Activated CD4-positive, alpha-beta T cell treated with anti-CD3 and anti-CD28 coated beads, Interleukin-2, amount 10 ng/mL, durations not matched to agents 7 days and 5 days (primary cell): ENCODE measurements at regions not wholly inside any gene's neighbourhood (a gene's known extent, or its start where the extent isn't known, plus 50 kb on each side); places are given as distances from the start of the nearest gene placed in this dataset.
"Not testable (repeated sequence)": the region's sequence is repeated elsewhere in the genome, so short reads cannot be mapped to it uniquely, and the experiment has no call there.

Experiments
- CTCF ChIA-PET: fragments of 350-600 bp; sonication (Branson Sonifier 250); formaldehyde crosslinking; loops from one replicate; lab custom pipeline; 2021; ENCODE audit warnings: antibody characterized with exemption; lab: Charles Lee
- POLR2A ChIA-PET: fragments of 350-600 bp; sonication (Branson Sonifier 250); formaldehyde crosslinking; loops from one replicate; lab custom pipeline; 2021; ENCODE audit warnings: antibody characterized with exemption; lab: Charles Lee
- DNase-seq: peaks from one replicate; pipeline ENCODE4 v3.0.0-alpha.2; 2020
- H3K27ac Mint-ChIP-seq: one replicate; pipeline ENCODE4 v1.8.0; 2021; ENCODE audit warnings: mild to moderate bottlenecking, moderate library complexity, mixed read lengths
- H3K27me3 Mint-ChIP-seq: one replicate; pipeline ENCODE4 v1.8.0; 2021; ENCODE audit warnings: mixed read lengths
- H3K36me3 Mint-ChIP-seq: one replicate; pipeline ENCODE4 v1.8.0; 2021; ENCODE audit warnings: low read depth, mixed read lengths
- H3K4me1 Mint-ChIP-seq: one replicate; pipeline ENCODE4 v1.8.0; 2021; ENCODE audit warnings: mixed read lengths
- H3K4me3 Mint-ChIP-seq: one replicate; pipeline ENCODE4 v1.8.0; 2021; ENCODE audit warnings: mild to moderate bottlenecking, moderate library complexity, mixed read lengths
- H3K9me3 Mint-ChIP-seq: one replicate; pipeline ENCODE4 v1.8.0; 2021; ENCODE audit warnings: mixed read lengths

DNA sequence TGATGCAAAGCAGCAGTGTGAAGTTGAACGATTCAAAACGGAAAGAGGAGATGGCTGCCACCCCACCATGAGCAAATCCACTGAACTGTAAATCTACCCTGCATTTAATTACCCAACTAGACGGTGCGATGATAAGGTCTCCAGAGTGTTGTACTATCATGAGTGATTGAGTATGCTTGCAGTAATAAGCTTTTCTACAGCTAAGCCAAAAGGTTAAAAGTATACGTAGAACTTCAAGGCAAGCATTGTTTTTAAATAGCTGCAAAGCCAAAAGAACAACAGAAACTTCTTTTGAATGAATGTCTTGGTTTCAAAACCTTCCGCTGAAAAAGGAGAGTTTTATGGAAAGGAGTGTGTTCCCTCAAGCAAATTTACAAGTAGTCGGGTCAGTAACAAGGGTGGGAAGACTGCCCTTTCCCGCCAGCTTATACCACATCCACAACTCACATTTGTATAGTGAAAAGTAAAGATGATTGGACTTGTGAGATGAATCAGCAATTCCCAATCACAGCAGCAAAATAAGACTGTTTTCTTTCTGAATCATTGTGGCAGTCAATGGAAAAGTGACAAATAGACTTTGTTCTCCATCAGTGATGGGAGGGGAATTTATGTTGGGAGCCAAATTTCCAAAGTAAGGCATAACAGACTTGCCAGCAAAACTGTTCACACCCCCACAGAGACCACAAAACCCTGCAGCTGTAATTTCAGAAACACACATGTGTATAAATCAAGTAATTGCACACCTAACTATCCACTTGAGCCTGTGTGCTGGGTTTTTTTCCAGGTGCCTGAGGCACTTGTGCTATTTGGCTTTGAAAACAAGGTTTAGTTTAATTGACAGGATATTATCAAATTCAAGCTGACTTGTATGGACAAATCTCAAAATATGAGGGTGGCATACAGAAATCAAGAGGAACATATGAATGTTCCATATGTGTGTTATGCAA is 407.7 kb upstream of the GRAMD2B start:
- Mint-ChIP-seq H3K4me1 (no peaks in the 10 kb centered on the region), H3K9me3 (no peaks in the 10 kb centered on the region), H3K4me3 (no peak overlapping the region), H3K27me3 (no peaks in the 10 kb centered on the region), H3K27ac (no peak overlapping the region), H3K36me3 (no peaks in the 10 kb centered on the region)
- POLR2A ChIA-PET, result no interaction called here
- CTCF ChIA-PET, result no interaction called here
- DNase-seq, result no peak

DNA sequence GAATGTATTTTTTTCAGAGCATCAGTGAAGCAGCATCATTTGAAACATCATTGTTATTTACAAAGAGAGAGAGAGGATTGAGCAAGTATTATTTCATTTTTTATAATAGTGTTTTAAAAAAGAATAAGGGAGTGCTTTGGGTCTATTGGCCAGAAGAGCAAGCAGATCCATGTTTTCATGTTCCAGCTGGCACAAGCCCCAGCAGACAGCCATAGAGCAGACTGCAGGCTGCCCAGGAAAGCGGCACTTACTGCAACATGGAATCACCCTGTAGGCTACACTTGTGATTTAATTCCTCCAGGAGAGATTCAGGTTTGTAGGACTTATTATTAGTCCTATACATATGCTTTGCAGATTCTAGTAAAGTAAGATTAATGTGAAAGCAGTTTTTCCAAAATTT is 407.0 kb upstream of the GRAMD2B start:
- Mint-ChIP-seq H3K27me3 (no peaks in the 10 kb centered on the region), H3K4me3 (no peak overlapping the region), H3K9me3 (no peaks in the 10 kb centered on the region), H3K4me1 (no peaks in the 10 kb centered on the region), H3K27ac (no peak overlapping the region), H3K36me3 (no peaks in the 10 kb centered on the region)
- no peak for DNase-seq
- ChIA-PET CTCF (no interaction called here), POLR2A (no interaction called here)

DNA sequence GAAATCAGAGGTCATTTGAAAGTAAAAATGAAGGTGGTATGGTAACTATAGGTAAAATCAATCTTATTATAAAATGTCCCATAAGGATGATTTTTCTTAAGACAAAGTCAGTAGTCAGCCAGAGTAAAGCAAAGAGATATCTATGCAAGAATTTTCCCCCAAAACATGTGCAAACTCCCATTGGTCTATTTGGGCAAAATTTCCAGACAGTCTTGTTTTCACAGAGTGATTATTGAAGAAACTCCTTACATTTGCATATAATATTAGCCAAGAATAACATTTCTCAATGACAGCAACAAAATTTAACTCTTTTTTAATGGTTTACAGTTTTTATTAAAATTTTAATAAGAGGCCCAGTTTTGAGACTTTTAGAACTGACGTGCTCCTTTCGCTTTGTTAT is 406.1 kb upstream of the GRAMD2B start:
- Mint-ChIP-seq H3K9me3 (no peaks in the 10 kb centered on the region), H3K4me3 (no peak overlapping the region), H3K27me3 (no peaks in the 10 kb centered on the region), H3K36me3 (no peaks in the 10 kb centered on the region), H3K27ac (no peak overlapping the region), H3K4me1 (no peaks in the 10 kb centered on the region)
- ChIA-PET POLR2A (no interaction called here), CTCF (no interaction called here)
- no peak for DNase-seq

DNA sequence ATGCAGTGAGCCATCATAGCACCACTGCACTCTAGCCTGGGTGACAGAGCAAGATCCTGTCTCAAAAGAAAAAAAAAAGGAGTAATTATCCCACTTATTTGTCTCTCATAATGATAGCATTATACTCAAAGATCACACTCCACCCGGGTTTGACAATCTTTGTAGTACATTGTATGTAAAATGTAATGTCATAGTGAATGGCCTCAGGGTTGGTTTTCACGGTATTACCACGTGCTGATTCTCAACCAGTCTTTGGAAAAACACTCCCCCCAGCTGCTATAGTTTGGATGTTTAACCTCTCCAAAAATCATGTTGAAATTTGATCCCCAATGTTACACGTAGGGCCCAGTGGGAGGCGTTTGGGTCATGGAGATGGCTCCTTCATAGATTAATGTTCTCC is 402.4 kb upstream of the GRAMD2B start:
- Mint-ChIP-seq H3K36me3 (no peaks in the 10 kb centered on the region), H3K4me3 (no peak overlapping the region), H3K4me1 (no peaks in the 10 kb centered on the region), H3K27me3 (no peaks in the 10 kb centered on the region), H3K9me3 (no peaks in the 10 kb centered on the region), H3K27ac (no peak overlapping the region)
- ChIA-PET CTCF (no interaction called here), POLR2A (no interaction called here)
- no peak for DNase-seq

DNA sequence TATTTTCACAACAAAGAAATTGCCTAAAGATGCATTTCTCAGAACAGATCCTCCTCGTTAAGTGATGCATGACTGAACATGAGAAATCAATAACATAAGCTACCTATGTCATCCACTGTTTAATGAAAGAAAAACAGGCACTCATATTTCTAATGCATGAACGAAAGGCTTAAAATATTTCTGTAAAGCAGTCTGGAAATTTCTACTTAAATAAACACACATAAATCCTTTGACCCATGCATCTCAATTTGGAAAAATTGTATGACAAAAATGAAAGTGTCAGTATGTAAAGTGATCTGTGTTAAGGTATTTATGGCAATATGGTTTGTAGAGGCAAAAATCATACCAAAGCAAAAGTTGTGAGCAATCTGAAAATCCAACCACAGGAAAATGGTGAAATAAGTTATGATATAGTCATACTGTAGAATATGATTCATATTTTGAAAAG is 399.2 kb upstream of the GRAMD2B start:
- POLR2A ChIA-PET, result no interaction called here
- Mint-ChIP-seq H3K4me1 (no peaks in the 10 kb centered on the region), H3K36me3 (no peaks in the 10 kb centered on the region), H3K9me3 (peaks cover 10% of the 10 kb centered on the region), H3K27ac (no peak overlapping the region), H3K27me3 (no peaks in the 10 kb centered on the region), H3K4me3 (no peak overlapping the region)
- no peak for DNase-seq
- CTCF ChIA-PET, result no interaction called here

DNA sequence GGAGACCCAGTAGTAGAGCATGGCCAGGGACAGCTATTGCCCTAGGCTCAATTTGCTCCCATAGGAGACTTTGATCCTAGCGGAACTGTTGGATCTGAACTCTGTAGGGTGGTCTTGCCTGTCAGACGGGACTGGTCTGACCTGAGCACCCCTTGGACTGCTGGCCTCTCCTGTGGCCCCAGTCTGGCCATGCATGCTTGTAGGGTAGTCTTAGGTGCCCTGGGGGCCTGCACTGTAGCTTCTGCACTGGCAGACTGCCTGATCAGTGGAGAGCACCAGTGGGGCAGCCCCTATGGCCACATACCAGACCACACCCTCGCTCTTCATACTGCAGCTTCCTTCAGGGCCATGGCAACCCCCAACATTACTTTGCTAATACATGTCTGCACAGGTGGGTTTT is 396.1 kb upstream of the GRAMD2B start:
- Mint-ChIP-seq H3K27ac (no peak overlapping the region), H3K9me3 (peaks cover 21% of the 10 kb centered on the region), H3K4me1 (no peaks in the 10 kb centered on the region), H3K27me3 (no peaks in the 10 kb centered on the region), H3K36me3 (no peaks in the 10 kb centered on the region), H3K4me3 (no peak overlapping the region)
- POLR2A ChIA-PET, result no interaction called here
- CTCF ChIA-PET, result no interaction called here
- no peak for DNase-seq

DNA sequence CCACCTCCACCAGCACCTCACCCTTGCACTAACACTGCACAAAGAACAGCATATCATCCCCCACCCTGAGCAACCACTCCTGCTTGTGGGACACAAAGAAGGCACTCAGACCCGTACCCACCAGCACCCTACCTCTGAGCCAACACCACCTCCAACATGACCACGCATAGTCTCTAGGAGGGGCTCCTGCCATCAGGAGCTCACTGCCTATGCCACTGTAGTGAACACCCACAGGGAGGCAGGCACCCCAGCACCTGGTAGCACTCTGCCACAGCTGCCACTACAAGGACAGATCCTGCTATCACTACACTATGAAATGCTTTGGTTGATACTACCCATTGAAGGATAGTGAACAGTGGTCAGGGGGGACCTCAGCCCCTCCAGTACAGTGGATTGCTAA is 395.6 kb upstream of the GRAMD2B start:
- no peak for DNase-seq
- Mint-ChIP-seq H3K4me1 (no peaks in the 10 kb centered on the region), H3K27ac (no peak overlapping the region), H3K27me3 (no peaks in the 10 kb centered on the region), H3K36me3 (no peaks in the 10 kb centered on the region), H3K4me3 (no peak overlapping the region), H3K9me3 (peaks cover 21% of the 10 kb centered on the region)
- CTCF ChIA-PET, result no interaction called here
- POLR2A ChIA-PET, result no interaction called here

DNA sequence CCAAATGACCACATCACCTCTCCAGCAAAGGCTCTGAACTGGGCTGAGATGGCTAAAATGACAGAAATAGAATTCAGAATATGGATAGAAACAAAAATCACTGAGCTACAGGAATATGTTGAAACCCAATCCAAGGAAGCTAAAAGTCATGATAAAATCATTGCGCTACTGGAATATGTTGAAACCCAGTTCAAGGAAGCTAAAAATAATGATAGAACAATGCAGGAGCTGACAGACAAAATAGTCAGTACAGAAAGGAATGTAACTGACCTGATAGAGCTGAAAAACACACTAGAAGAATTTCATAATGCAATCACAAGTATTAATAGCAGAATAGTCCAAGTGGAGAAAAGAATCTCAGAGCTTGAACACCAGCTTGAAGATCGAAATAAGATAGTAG is 394.9 kb upstream of the GRAMD2B start:
- no peak overlapping the region for H3K4me3 Mint-ChIP-seq

DNA sequence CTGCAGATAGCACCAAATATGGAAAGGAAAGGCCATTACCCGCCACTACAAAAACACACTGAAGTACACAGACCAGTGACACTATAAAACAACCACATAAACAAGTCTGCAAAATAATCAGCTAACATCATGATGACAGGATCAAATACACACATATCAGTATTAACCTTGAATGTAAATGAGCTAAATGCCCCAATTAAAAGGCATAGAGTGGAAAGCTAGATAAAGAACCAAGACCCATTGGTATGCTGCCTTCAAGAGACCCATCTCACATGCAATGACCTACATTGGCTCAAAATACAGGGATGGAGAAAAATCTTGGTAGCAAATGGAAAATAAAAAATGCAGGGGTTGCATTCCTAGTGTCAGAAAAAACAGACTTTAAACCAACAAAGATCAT is 393.9 kb upstream of the GRAMD2B start:
- DNase-seq, H3K4me1 Mint-ChIP-seq, H3K36me3 Mint-ChIP-seq, POLR2A ChIA-PET, H3K4me3 Mint-ChIP-seq, H3K27me3 Mint-ChIP-seq, H3K27ac Mint-ChIP-seq: not testable (repeated sequence)
- CTCF ChIA-PET, result interaction anchor here (0.6 kb wide), 1 partner anchor 295 kb away, joined by 3 read pairs; no protein-coding TSS in a partner anchor
- peaks cover 21% of the 10 kb centered on the region for H3K9me3 Mint-ChIP-seq

More for the DNA sequence above, 394.9 kb upstream of the GRAMD2B start:
- Mint-ChIP-seq H3K4me1 (no peaks in the 10 kb centered on the region), H3K27ac (no peak overlapping the region), H3K27me3 (no peaks in the 10 kb centered on the region), H3K9me3 (peaks cover 21% of the 10 kb centered on the region), H3K36me3 (no peaks in the 10 kb centered on the region)
- POLR2A ChIA-PET, result no interaction called here
- CTCF ChIA-PET, result no interaction called here
- no peak for DNase-seq

DNA sequence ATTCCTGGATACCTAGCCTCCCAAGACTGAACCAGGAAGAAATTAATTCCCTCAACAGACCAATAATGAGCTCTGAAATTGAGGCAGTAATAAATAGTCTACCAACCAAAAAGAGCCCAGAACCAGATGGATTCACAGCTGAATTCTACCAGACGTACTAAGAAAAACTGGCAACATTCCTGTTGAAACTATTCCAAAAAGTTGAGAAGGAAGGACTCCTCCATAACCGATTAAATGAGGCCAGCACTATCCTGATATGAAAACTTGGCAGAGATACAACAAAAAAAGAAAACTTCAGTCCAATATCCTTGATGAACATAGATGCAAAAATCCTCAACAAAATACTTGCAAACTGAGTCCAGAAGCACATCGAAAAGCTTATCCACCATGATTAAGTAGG is 392.5 kb upstream of the GRAMD2B start:
- H3K27me3 Mint-ChIP-seq, result no peaks in the 10 kb centered on the region
- no peak overlapping the region for H3K4me3 Mint-ChIP-seq
- ChIA-PET POLR2A (interaction anchor here (0.7 kb wide), 1 partner anchor 172 kb away, joined by 3 read pairs; no protein-coding TSS in a partner anchor), CTCF (no interaction called here)
- no peak overlapping the region for H3K27ac Mint-ChIP-seq
- no peaks in the 10 kb centered on the region for H3K4me1 Mint-ChIP-seq
- no peaks in the 10 kb centered on the region for H3K36me3 Mint-ChIP-seq
- no peak for DNase-seq
- peaks cover 21% of the 10 kb centered on the region for H3K9me3 Mint-ChIP-seq

DNA sequence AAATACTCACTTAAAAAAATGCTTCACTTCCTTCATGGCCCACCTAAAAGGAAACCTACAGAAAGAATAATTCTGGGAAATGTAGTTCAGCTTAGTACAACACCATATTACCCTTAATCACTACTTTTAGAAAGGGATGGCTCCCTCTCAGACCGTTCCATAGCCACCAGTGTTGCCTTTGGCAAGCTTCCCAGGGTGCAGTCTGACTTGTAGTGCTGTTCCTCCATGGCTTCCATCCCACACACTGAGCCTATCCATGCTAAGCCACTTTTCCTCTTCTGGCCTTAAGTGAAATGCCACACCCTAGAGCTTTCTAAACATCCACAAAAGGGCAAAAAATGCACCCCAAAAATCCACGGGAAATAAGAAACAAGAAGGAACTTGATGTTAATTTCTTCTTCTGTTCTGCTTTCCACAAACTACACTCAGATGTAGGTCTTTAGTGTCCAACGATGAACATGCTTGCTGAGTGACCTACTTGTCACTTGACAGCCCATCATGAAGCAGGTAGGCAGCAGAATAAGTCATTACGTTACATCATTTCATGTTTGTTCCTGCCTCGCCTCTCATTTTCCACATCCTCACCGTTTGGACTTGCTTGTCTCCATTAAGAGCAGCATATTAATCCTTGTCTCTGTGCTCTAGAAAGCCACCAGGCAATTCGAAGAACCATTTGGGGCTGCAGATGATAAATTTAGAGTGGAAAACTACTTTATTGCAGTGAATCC is 391.1 kb upstream of the GRAMD2B start:
- Mint-ChIP-seq H3K4me3 (no peak overlapping the region), H3K4me1 (no peaks in the 10 kb centered on the region), H3K9me3 (peaks cover 21% of the 10 kb centered on the region), H3K27me3 (no peaks in the 10 kb centered on the region), H3K27ac (no peak overlapping the region), H3K36me3 (no peaks in the 10 kb centered on the region)
- CTCF ChIA-PET, result no interaction called here
- no peak for DNase-seq
- POLR2A ChIA-PET, result no interaction called here

DNA sequence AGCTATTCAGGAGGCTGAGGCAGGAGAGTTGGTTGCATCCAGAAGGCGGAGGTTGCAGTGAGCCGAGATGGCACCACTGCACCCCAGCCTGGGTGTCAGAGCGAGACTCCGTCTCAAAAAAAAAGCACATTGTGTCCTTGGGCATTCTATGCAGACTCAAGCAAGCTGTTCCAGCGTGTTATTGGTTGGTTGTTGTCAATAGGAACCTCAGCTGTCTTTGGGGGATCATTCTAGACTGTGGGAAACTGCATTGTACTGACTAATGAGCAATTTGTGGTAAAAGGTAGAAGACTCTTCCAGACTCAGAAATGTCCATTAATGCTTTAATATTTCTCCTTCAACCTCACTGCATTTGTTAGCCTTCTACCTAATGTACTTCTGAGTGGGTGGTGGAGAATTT is 379.5 kb upstream of the GRAMD2B start:
- Mint-ChIP-seq H3K27me3 (no peaks in the 10 kb centered on the region), H3K36me3 (no peaks in the 10 kb centered on the region), H3K9me3 (no peaks in the 10 kb centered on the region), H3K27ac (no peak overlapping the region), H3K4me1 (no peaks in the 10 kb centered on the region), H3K4me3 (no peak overlapping the region)
- ChIA-PET POLR2A (no interaction called here), CTCF (no interaction called here)
- DNase-seq, result no peak

DNA sequence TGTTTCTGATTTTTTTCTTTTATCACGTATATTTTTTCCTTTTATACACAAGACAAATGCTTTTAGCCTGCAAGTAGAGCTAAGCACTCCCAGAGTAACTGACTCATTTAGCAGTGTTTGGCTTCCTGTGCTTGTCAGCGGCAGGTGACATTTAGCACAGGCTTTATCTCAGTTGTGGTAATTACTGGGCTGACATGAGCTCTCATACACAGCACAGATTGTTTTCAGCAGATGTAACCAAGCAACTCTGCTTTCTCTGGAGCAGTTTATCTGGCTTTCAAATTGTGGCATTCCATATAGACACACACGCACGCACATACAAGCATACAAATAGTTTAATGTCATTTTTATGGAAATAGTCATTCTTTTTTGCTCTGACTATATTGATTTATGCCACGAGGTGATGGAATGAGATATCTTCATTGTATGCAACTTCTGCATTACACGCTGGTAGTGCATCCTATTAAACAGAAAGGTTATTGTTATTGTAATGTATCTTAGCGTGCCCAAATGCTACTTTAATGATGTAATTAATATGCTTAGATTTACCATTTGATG is 379.0 kb upstream of the GRAMD2B start:
- no peaks in the 10 kb centered on the region for H3K4me1 Mint-ChIP-seq
- no peak overlapping the region for H3K4me3 Mint-ChIP-seq
- no peak for DNase-seq
- CTCF ChIA-PET, result no interaction called here
- no peak overlapping the region for H3K27ac Mint-ChIP-seq
- H3K27me3 Mint-ChIP-seq, result no peaks in the 10 kb centered on the region
- POLR2A ChIA-PET, result no interaction called here
- H3K9me3 Mint-ChIP-seq, result no peaks in the 10 kb centered on the region
- H3K36me3 Mint-ChIP-seq, result no peaks in the 10 kb centered on the region
